OCI-LY1 (cell line): ENCODE measurements at regions not wholly inside any gene's neighbourhood (a gene's known extent, or its start where the extent isn't known, plus 50 kb on each side); places are given as distances from the start of the nearest gene placed in this dataset.

ENCODE experiments used
- H2AFZ ChIP-seq: fragments of 200-600 bp; sonication (generic), shearing (Covaris generic); 2 replicates; pipeline ENCODE4 v1.6.0; 2014; ENCODE audit warnings: antibody characterized with exemption, mild to moderate bottlenecking, low read length
- H3F3A ChIP-seq: fragments of 200-600 bp; sonication (generic), shearing (Covaris generic); 2 replicates; pipeline ENCODE4 v1.6.0; 2014; ENCODE audit warnings: mild to moderate bottlenecking, antibody characterized with exemption, low read length, moderate library complexity; ENCODE audit not compliant: insufficient read depth
- H3K27ac ChIP-seq: fragments of 200-600 bp; sonication (generic); 2 replicates; pipeline ENCODE4 v1.5.1; 2014; ENCODE audit warnings: low read length, mixed run types, mild to moderate bottlenecking, low read depth; ENCODE audit not compliant: poor library complexity, severe bottlenecking
- H3K27me3 ChIP-seq: fragments of 200-600 bp; sonication (generic); 2 replicates; pipeline ENCODE4 v1.6.0; 2014; ENCODE audit warnings: antibody characterized with exemption, mild to moderate bottlenecking, low read length, moderate library complexity; ENCODE audit not compliant: insufficient read depth
- H3K36me3 ChIP-seq: fragments of 200-600 bp; sonication (generic); 2 replicates; pipeline ENCODE4 v1.6.1; 2014; ENCODE audit warnings: mild to moderate bottlenecking, antibody characterized with exemption, low read length, moderate library complexity, mixed read lengths; ENCODE audit not compliant: insufficient read depth
- H3K4me1 ChIP-seq: fragments of 200-600 bp; sonication (generic); 2 replicates; pipeline ENCODE4 v1.5.1; 2014; ENCODE audit warnings: mild to moderate bottlenecking, low read length, moderate library complexity; ENCODE audit not compliant: insufficient read depth, severe bottlenecking
- H3K4me2 ChIP-seq: fragments of 200-600 bp; sonication (generic), shearing (Covaris generic); 2 replicates; pipeline ENCODE4 v1.6.1; 2014; ENCODE audit warnings: low read length
- H3K4me3 ChIP-seq: fragments of 200-600 bp; sonication (generic); 2 replicates; pipeline ENCODE4 v1.5.1; 2014; ENCODE audit warnings: low read length, low read depth, mild to moderate bottlenecking, mixed read lengths; ENCODE audit not compliant: poor library complexity, severe bottlenecking
- H3K79me2 ChIP-seq: fragments of 200-600 bp; shearing (Covaris generic); 2 replicates; pipeline ENCODE4 v1.6.1; 2016; ENCODE audit warnings: mixed run types, low read length, mixed read lengths; ENCODE audit not compliant: insufficient read depth
- H3K9ac ChIP-seq: fragments of 200-600 bp; sonication (generic), shearing (Covaris generic); 2 replicates; pipeline ENCODE4 v1.6.1; 2014; ENCODE audit warnings: mild to moderate bottlenecking, low read length, mixed read lengths
- H3K9me2 ChIP-seq: fragments of 200-600 bp; sonication (generic), shearing (Covaris generic); 2 replicates; pipeline ENCODE4 v1.6.1; 2014; ENCODE audit warnings: low read depth, mild to moderate bottlenecking, low read length, mixed read lengths
- H3K9me3 ChIP-seq: fragments of 200-600 bp; shearing (Covaris generic); 2 replicates; pipeline ENCODE4 v1.6.1; 2014; ENCODE audit warnings: low read length, mixed read lengths
- H4K20me1 ChIP-seq: fragments of 200-600 bp; sonication (generic), shearing (Covaris generic); 2 replicates; pipeline ENCODE4 v1.6.0; 2016; ENCODE audit warnings: mild to moderate bottlenecking, low read length; ENCODE audit not compliant: insufficient read depth
- EZH2 ChIP-seq: fragments of 200-600 bp; sonication (generic), shearing (Covaris generic); IDR thresholded peaks from 2 replicates; pipeline ENCODE4 v1.8.0; 2017; ENCODE audit warnings: borderline replicate concordance, mixed run types, mild to moderate bottlenecking, antibody characterized with exemption, low read length, moderate library complexity, mixed read lengths
- TF ChIP-seq, protein P1 (sequence below): fragments of 200-600 bp; sonication (generic), shearing (Covaris generic); IDR thresholded peaks from 2 replicates; pipeline ENCODE4 v1.5.1; 2017; ENCODE audit warnings: mild to moderate bottlenecking, antibody characterized with exemption, low read length, moderate library complexity, mixed read lengths

DNA sequence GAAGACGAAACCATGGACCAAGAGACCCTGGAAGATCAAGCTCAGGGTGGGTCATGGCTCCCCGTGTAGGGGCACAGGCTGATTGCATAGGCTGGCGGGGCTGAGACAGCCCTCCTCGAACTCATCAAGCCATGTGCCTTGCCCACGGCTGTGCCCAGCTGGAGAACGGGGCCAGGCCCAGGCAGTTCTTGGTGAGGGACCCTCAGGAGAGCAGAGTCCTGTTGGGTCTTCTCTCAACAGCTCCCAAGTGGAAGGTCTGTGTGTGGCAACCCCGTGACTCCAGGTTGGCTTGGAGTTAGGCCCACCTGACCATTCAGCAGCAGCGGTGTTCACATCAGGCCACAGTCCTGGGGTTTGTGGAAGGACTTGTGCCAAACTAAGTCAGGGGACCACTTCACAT lies 276.5 kb downstream of the QKI start:
- peaks cover 4% of the 10 kb centered on the region; the same call in 1 of the 2 replicates for H3K27me3 ChIP-seq
- no peaks in the 10 kb centered on the region for H3K79me2 ChIP-seq
- H3K27ac ChIP-seq, result no peak overlapping the region
- no peak overlapping the region for H3K9ac ChIP-seq
- no peaks in the 10 kb centered on the region for H3F3A ChIP-seq
- H3K36me3 ChIP-seq, result no peaks in the 10 kb centered on the region
- H3K4me2 ChIP-seq, result no peak overlapping the region
- no peak for TF ChIP-seq EZH2
- TF ChIP-seq, protein P1, sequence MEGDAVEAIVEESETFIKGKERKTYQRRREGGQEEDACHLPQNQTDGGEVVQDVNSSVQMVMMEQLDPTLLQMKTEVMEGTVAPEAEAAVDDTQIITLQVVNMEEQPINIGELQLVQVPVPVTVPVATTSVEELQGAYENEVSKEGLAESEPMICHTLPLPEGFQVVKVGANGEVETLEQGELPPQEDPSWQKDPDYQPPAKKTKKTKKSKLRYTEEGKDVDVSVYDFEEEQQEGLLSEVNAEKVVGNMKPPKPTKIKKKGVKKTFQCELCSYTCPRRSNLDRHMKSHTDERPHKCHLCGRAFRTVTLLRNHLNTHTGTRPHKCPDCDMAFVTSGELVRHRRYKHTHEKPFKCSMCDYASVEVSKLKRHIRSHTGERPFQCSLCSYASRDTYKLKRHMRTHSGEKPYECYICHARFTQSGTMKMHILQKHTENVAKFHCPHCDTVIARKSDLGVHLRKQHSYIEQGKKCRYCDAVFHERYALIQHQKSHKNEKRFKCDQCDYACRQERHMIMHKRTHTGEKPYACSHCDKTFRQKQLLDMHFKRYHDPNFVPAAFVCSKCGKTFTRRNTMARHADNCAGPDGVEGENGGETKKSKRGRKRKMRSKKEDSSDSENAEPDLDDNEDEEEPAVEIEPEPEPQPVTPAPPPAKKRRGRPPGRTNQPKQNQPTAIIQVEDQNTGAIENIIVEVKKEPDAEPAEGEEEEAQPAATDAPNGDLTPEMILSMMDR, result no peak
- no peaks in the 10 kb centered on the region for H4K20me1 ChIP-seq
- H3K4me3 ChIP-seq, result no peak overlapping the region
- no peaks in the 10 kb centered on the region for H3K4me1 ChIP-seq
- H2AFZ ChIP-seq, result no peak overlapping the region
- no peaks in the 10 kb centered on the region for H3K9me2 ChIP-seq
- H3K9me3 ChIP-seq, result no peaks in the 10 kb centered on the region

DNA sequence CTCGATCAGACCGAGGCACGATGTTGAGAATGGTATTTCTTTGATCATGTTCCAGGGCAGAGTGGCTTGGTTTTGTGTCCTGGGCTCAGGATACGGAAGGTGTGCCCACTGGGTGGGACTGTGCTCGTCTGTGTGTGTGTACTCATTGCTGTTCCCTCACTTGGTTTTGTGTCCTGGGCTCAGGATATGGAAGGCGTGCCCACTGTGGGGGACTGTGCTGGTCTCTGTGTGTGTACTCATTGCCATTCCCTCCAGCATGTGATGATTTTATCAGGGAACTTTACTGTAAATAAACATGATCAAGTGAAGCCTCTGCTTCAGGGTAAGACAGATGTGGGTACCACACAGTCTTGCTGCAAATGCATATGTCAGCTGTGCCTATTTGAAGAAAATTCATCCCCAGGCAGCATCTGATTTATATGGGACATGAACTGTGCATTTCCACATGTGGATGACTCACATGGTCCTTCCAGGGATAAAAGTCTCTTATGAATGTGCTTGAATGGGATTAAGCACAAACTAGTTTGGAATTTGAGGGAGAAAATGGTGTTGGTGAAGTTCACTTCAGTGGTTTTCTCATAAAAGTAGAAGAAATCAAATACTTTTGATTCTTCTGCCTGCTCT lies 274.3 kb downstream of the QKI start:
- no peak overlapping the region for H3K4me3 ChIP-seq
- H3K36me3 ChIP-seq, result no peaks in the 10 kb centered on the region
- TF ChIP-seq EZH2, result no peak
- TF ChIP-seq, protein P1, result no peak
- no peaks in the 10 kb centered on the region for H3K9me2 ChIP-seq
- no peaks in the 10 kb centered on the region for H3K4me1 ChIP-seq
- H3K27ac ChIP-seq, result no peak overlapping the region
- H4K20me1 ChIP-seq, result no peaks in the 10 kb centered on the region
- no peak overlapping the region for H3K9ac ChIP-seq
- no peak overlapping the region for H2AFZ ChIP-seq
- no peaks in the 10 kb centered on the region for H3F3A ChIP-seq
- H3K9me3 ChIP-seq, result no peaks in the 10 kb centered on the region
- no peaks in the 10 kb centered on the region for H3K79me2 ChIP-seq
- H3K27me3 ChIP-seq, result no peaks in the 10 kb centered on the region
- no peak overlapping the region for H3K4me2 ChIP-seq

DNA sequence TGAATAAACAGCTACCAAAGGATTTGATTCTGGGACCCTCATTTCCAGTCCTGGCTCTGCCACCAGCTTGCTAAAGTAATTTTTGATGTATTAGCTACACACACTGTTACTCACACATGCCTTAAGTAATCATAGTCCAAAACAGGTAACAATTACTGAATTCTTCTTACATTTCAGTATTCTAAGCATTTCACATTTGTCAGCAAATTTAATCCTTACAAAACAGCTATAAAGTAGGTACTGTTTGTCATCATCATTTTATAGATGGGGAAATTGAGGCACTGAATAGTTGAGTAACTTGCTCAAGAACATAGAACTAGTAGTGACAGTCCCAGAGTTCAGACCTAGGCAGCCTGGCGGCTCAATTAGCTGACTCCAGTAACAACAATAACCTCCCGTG lies 272.6 kb downstream of the QKI start:
- no peaks in the 10 kb centered on the region for H3K9me2 ChIP-seq
- H3K36me3 ChIP-seq, result no peaks in the 10 kb centered on the region
- H4K20me1 ChIP-seq, result no peaks in the 10 kb centered on the region
- no peak overlapping the region for H3K27ac ChIP-seq
- H3K27me3 ChIP-seq, result no peaks in the 10 kb centered on the region
- no peaks in the 10 kb centered on the region for H3K9me3 ChIP-seq
- no peak for TF ChIP-seq EZH2
- TF ChIP-seq, protein P1, result no peak
- no peak overlapping the region for H3K4me3 ChIP-seq
- no peak overlapping the region for H3K4me2 ChIP-seq
- no peak overlapping the region for H2AFZ ChIP-seq
- no peak overlapping the region for H3K9ac ChIP-seq
- no peaks in the 10 kb centered on the region for H3K4me1 ChIP-seq
- H3K79me2 ChIP-seq, result no peaks in the 10 kb centered on the region
- no peaks in the 10 kb centered on the region for H3F3A ChIP-seq
